WTC11 (cell line): ENCODE measurements at regions not wholly inside any gene's neighbourhood (a gene's known extent, or its start where the extent isn't known, plus 50 kb on each side); places are given as distances from the start of the nearest gene placed in this dataset.
"Not testable (repeated sequence)": the region's sequence is repeated elsewhere in the genome, so short reads cannot be mapped to it uniquely, and the experiment has no call there.

Experiments used
- ATAC-seq: fragments of 200-7000 bp; cut with Tn5 transposase; 2 replicates; pipeline ENCODE4 v1.10.0; 2021; ENCODE audit warnings: mild to moderate bottlenecking, moderate library complexity
- CTCF ChIA-PET: fragments of 300-600 bp; sonication (Branson Sonifier 250); formaldehyde crosslinking; loops from one replicate; lab custom pipeline; 2021; ENCODE audit warnings: antibody characterized with exemption; lab: Charles Lee
- POLR2A ChIA-PET: fragments of 350-600 bp; sonication (Branson Sonifier 250); formaldehyde crosslinking; loops from one replicate; lab custom pipeline; 2021; ENCODE audit warnings: antibody characterized with exemption; lab: Charles Lee
- DNase-seq: peaks from one replicate; pipeline ENCODE4 v3.0.0; 2021; ENCODE audit warnings: low spot score
- H3K27ac Mint-ChIP-seq: 2 replicates; pipeline ENCODE4 v1.8.0; 2021; ENCODE audit warnings: mixed read lengths
- H3K27me3 Mint-ChIP-seq: 2 replicates; pipeline ENCODE4 v1.8.0; 2021; ENCODE audit warnings: low read depth, mild to moderate bottlenecking, moderate library complexity, mixed read lengths
- H3K36me3 Mint-ChIP-seq: 2 replicates; pipeline ENCODE4 v1.8.0; 2021; ENCODE audit warnings: mixed read lengths
- H3K4me1 Mint-ChIP-seq: 2 replicates; pipeline ENCODE4 v1.8.0; 2022; ENCODE audit warnings: mixed read lengths
- H3K4me3 Mint-ChIP-seq: 2 replicates; pipeline ENCODE4 v1.8.0; 2021; ENCODE audit warnings: mild to moderate bottlenecking, moderate library complexity, mixed read lengths
- H3K9me3 Mint-ChIP-seq: 2 replicates; pipeline ENCODE4 v1.8.0; 2021; ENCODE audit warnings: mixed read lengths

DNA sequence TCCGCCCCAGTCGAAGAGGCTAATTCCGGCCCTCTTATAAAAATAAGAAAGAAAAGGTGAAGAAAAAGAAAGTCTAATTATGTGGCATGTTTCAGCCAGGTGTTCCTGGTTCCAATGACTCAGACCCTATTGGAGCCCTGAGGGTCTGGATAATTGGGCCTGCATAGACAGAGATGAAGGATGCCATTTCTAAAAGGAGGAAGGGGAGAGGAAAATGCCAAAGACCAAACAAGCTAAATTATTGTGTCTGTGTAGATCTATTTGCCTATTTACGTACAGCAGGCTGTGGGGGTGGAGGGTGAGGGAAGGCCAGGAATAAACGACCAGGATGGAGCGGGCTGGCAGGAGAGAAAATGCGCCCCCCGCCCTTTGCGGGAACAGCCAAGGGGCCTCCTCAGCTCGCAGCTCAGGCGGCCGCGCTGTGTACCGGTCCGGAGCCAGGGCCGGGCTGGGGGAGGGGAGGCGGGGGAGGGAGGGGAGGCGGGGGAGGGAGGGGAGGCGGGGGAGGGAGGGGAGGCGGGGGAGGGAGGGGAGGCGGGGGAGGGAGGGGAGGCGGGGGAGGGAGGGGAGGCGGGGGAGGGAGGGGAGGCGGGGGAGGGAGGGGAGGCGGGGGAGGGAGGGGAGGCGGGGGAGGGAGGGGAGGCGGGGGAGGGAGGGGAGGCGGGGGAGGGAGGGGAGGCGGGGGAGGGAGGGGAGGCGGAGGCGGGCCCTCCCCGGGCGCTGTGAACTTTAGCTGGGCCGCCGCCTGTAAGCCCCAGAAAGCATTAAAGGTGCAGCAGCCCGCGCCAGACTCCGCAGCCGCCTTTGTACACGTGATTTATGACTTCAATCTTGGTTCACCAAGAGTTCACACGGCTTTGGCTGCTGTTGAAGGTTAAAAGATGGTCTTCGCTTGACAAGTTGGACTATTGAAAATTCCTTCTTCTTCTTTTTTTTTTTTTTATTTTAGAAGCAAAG lies 113.0 kb upstream of the FOXD4L5 start:
- H3K27ac Mint-ChIP-seq, H3K4me3 Mint-ChIP-seq, DNase-seq, ATAC-seq, H3K4me1 Mint-ChIP-seq, POLR2A ChIA-PET, CTCF ChIA-PET, H3K27me3 Mint-ChIP-seq: not testable (repeated sequence)
- H3K36me3 Mint-ChIP-seq, result peaks cover 37% of the 10 kb centered on the region
- peaks cover 45% of the 10 kb centered on the region for H3K9me3 Mint-ChIP-seq

DNA sequence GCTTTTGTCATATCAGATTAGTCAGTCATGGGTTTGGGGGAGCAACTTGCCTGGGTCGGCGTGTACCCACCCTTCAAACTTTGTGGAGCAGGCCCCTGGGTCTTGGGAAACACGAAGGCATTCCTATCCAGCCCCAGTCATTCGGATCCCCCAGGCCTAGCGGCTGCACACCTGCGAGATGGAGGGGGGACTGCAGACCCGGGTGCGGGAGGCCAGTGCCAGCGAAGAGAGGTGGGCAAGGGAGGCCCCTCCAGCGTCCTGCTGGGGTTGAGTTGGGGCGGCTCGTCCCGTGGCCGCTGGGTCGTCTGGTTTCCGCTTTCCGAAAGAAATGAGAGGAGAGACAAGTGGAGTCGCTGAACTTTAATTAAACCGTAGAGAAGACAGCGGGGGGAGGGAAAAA lies 112.2 kb upstream of the FOXD4L5 start:
- H3K27me3 Mint-ChIP-seq, H3K4me1 Mint-ChIP-seq, CTCF ChIA-PET, H3K4me3 Mint-ChIP-seq, H3K27ac Mint-ChIP-seq, ATAC-seq, POLR2A ChIA-PET, DNase-seq: not testable (repeated sequence)
- Mint-ChIP-seq H3K9me3 (peaks cover 48% of the 10 kb centered on the region), H3K36me3 (peaks cover 38% of the 10 kb centered on the region)

DNA sequence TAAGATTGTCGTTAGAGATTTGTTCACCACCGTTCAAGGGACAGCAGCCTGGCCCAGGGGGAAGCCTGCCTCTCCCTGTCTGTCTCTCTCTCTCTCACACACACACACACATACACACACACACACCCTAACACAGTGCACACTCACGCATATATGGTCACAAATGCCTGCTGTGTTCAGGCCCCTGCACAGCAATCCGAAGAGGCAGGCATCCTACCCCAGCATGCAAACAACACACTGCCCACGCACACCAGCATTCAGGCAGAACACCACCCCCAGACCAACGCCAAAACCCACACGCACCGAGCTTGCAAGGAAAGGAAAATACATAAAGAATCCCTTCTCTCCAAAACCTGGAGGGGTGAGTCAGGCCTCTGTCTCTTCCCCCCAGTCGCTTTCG lies 111.6 kb upstream of the FOXD4L5 start:
- H3K4me1 Mint-ChIP-seq, H3K27me3 Mint-ChIP-seq, H3K27ac Mint-ChIP-seq, DNase-seq, H3K4me3 Mint-ChIP-seq, CTCF ChIA-PET, POLR2A ChIA-PET, ATAC-seq: not testable (repeated sequence)
- Mint-ChIP-seq H3K36me3 (peaks cover 38% of the 10 kb centered on the region), H3K9me3 (peaks cover 45% of the 10 kb centered on the region)

DNA sequence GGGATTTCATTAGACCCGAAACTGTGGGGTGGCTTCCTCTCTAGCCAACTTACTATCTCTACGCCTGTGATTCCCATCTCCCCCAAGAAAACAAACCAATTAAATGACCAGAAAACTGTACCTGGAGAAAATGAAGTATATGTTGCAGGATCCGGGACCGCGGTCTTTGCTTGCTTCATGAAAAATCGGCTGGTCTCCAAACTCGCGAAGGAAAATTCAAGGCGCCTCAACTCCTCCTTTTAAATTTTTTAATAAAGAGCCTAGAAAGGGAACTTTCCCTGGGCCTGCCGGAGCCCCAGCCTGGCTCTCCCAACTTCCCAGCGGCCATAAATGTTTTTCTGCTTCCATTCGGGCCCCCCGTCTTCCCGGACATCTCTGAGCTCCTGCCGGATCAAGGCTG lies 110.8 kb upstream of the FOXD4L5 start:
- ATAC-seq, H3K27me3 Mint-ChIP-seq, POLR2A ChIA-PET, CTCF ChIA-PET, H3K4me3 Mint-ChIP-seq, H3K27ac Mint-ChIP-seq, H3K4me1 Mint-ChIP-seq, DNase-seq: not testable (repeated sequence)
- H3K9me3 Mint-ChIP-seq, result peaks cover 50% of the 10 kb centered on the region
- peaks cover 42% of the 10 kb centered on the region for H3K36me3 Mint-ChIP-seq

DNA sequence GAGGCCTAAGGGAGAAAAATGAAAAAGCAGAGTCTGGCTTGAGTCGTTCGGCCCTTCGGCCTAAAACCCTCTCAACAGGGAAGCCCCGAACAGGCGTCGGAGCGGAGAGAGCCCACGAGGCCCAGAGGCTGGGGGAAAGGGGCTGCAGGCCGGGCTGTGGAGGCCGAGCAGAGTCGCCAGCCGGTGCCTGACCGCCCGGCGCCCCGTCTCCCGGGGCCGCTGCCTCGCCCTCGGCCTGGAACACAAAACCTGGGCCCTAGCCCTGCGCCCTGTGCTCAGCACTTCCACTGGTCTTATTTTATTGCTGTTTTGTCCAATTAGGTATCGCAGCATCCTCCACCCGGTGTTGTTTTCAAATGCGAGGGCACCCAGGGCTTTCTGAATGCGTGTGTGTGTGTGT lies 110.1 kb upstream of the FOXD4L5 start:
- POLR2A ChIA-PET, H3K4me3 Mint-ChIP-seq, DNase-seq, ATAC-seq, H3K4me1 Mint-ChIP-seq, H3K27me3 Mint-ChIP-seq, CTCF ChIA-PET, H3K27ac Mint-ChIP-seq: not testable (repeated sequence)
- Mint-ChIP-seq H3K36me3 (peaks cover 39% of the 10 kb centered on the region), H3K9me3 (peaks cover 52% of the 10 kb centered on the region)

DNA sequence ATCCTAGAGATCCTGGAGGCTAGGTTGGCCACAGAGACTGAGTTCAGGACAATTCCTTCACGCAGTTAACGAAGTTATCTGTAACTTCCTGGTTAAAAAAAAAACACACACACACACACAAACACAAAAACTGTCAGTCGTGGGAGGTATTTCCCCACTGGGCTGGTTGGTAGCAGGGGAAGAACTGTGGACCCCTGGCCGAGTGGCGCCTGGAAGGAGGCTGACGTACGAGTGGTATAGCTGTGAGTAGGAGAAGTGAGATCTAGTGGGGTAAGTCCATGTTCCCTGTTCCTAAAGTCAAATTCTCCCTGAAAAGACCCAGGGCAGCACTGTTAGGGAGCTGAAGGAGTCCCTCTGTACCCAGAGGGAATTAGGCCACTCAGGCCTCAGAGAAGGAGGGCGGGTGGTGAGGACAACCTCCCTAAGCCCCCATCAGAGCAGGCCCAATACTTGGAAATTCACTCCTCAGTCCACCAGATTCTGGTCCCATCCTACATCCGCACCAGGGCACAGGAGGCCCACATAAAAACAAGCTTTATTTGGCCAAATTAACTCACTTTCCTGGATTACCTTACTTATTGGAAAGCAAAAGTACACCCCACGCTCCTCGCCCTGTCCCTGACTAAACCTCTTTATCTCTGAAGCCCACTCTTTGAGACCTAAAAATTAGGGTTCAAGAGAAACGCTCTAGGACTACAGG lies 108.3 kb upstream of the FOXD4L5 start:
- ATAC-seq, H3K27me3 Mint-ChIP-seq, H3K27ac Mint-ChIP-seq, POLR2A ChIA-PET, H3K4me3 Mint-ChIP-seq, DNase-seq, CTCF ChIA-PET, H3K4me1 Mint-ChIP-seq: not testable (repeated sequence)
- Mint-ChIP-seq H3K36me3 (peaks cover 38% of the 10 kb centered on the region), H3K9me3 (peaks cover 42% of the 10 kb centered on the region)

DNA sequence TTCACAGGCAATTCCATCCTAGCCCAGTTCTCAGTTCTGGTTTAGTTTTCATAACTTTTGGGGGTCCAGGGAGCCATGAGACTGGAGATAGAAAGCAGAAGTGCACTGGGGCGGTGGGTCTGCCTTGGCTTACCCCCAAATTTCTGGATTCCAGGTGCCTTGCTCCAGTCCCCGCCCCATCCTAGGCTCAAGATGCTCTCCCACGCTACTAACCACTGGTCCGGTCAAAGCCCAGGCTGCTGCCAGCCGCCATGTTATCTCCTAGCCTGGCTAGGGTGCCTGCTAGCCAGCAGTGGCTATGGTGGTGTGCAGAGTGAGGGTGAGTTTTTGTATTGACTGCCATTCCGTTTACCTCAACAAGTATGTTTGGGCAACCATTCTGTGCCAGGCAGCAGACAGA lies 107.6 kb upstream of the FOXD4L5 start:
- Mint-ChIP-seq H3K36me3 (peaks cover 38% of the 10 kb centered on the region), H3K9me3 (peaks cover 40% of the 10 kb centered on the region)
- POLR2A ChIA-PET, DNase-seq, H3K27me3 Mint-ChIP-seq, H3K4me1 Mint-ChIP-seq, CTCF ChIA-PET, H3K4me3 Mint-ChIP-seq, H3K27ac Mint-ChIP-seq, ATAC-seq: not testable (repeated sequence)

DNA sequence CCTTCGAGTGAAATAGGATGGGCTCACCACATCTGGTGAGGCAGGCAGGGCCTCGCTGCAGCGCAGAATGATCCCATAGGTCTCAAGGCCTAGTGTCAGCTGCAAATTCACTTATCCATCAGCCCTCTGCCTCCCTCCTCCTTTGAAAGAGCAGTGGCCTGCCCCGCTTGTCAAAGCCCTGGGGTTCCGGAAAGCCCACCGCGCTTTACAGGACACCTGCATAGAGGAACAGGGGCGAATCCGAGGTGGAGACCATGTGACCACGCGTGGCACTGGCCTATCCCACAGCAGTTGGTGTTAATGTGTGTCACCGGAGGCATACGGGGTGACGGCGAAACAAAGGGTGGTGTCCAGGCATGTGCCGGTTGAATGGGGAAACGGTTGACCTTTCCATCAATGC lies 104.7 kb upstream of the FOXD4L5 start:
- H3K27ac Mint-ChIP-seq, POLR2A ChIA-PET, ATAC-seq, H3K4me3 Mint-ChIP-seq, H3K4me1 Mint-ChIP-seq, CTCF ChIA-PET, H3K27me3 Mint-ChIP-seq, DNase-seq: not testable (repeated sequence)
- Mint-ChIP-seq H3K9me3 (peaks cover 26% of the 10 kb centered on the region), H3K36me3 (peaks cover 33% of the 10 kb centered on the region)

DNA sequence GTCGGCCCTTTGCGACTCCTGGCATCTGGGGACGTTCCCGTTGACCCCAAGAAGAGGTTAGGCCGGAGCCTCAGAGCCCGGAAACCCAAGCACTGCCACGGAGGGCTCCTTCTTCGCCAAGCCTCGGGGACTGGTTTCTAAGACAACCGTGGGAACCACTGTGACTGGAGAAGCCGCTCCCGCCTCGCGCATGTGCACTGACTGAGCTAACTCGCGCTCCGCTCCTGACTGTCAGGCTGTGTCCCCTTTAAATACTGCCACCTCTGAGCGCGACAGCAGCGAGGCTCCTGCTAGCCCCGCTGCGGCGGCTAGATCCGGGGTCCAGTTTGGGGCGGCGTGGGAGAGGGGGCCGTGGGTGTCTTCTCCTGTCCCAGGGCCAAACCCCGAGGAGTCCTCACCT lies 104.2 kb upstream of the FOXD4L5 start:
- H3K27ac Mint-ChIP-seq, POLR2A ChIA-PET, DNase-seq, CTCF ChIA-PET, H3K4me1 Mint-ChIP-seq, H3K4me3 Mint-ChIP-seq, H3K27me3 Mint-ChIP-seq, ATAC-seq: not testable (repeated sequence)
- Mint-ChIP-seq H3K9me3 (peaks cover 24% of the 10 kb centered on the region), H3K36me3 (peaks cover 31% of the 10 kb centered on the region)

DNA sequence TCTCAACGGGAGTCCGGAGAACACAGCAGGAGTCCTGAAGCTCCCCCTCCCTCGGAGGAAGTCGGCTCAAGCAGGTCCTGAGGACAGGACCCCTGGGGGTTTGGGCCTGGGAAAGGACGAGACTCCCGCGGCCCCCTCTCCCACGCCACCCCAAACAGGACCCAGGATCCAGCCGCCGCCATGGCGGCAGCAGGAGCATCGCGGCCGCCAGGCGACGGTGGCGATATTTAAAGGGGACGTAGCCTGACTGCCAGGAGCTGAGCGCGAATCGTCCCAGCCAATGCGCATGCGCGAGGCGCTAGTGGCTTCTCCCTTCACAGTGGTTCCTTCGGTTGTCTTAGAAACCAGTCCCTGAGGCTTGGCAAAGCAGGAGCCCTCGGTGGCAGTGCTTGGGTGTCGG lies 101.7 kb upstream of the FOXD4L5 start:
- Mint-ChIP-seq H3K9me3 (peaks cover 20% of the 10 kb centered on the region), H3K36me3 (peaks cover 30% of the 10 kb centered on the region)
- H3K27ac Mint-ChIP-seq, ATAC-seq, POLR2A ChIA-PET, H3K4me3 Mint-ChIP-seq, CTCF ChIA-PET, H3K4me1 Mint-ChIP-seq, H3K27me3 Mint-ChIP-seq: not testable (repeated sequence)
- DNase-seq, result peak; percentile 68

DNA sequence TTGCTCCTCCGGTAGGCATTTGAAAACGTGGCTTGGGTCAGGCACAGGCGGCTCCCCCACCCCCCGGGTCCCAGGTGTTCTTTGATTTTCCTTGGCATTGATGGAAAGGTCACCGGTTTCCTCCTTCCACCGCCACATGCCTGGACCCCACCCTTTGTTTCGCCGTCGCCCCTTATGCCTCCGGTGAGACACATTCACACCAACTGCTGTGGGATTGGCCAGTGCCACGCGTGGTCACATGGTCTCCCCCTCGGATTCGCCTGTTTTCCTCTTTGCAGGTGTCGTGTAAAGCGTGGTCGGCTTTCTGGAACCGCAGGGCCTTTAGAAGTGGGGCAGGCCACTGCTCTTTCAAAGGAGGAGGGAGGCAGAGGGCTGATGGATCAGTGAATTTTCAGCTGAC lies 101.2 kb upstream of the FOXD4L5 start:
- H3K4me1 Mint-ChIP-seq, H3K27me3 Mint-ChIP-seq, H3K4me3 Mint-ChIP-seq, DNase-seq, POLR2A ChIA-PET, ATAC-seq, CTCF ChIA-PET, H3K27ac Mint-ChIP-seq: not testable (repeated sequence)
- H3K36me3 Mint-ChIP-seq, result peaks cover 30% of the 10 kb centered on the region
- H3K9me3 Mint-ChIP-seq, result peaks cover 18% of the 10 kb centered on the region

DNA sequence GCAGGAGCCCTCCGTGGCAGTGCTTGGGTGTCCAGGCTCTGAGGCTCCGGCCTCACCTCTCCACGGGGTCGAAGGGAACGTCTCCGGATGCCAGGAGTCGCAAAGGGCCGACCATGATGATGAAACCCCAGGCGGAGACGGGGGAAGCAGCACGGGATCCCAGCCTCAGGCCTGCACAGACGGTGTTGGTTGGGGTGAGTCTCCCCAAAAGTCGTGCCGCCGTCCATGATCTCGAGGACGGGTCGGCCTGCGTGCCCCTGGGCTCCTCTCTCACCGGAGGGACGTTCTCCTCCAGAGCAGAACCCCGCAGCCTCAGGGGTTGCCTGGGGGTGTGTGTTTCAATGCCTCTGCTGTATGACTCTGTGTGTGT lies 100.6 kb upstream of the FOXD4L5 start:
- H3K27me3 Mint-ChIP-seq, DNase-seq, CTCF ChIA-PET, H3K4me1 Mint-ChIP-seq, H3K27ac Mint-ChIP-seq, H3K4me3 Mint-ChIP-seq, ATAC-seq, POLR2A ChIA-PET: not testable (repeated sequence)
- Mint-ChIP-seq H3K36me3 (peaks cover 25% of the 10 kb centered on the region), H3K9me3 (peaks cover 13% of the 10 kb centered on the region)
